Inflammatory macrophage (primary cell): ENCODE measurements at regions not wholly inside any gene's neighbourhood (a gene's known extent, or its start where the extent isn't known, plus 50 kb on each side); places are given as distances from the start of the nearest gene placed in this dataset.
"Not testable (repeated sequence)": the region's sequence is repeated elsewhere in the genome, so short reads cannot be mapped to it uniquely, and the experiment has no call there.

Experiments used
- DNase-seq, 2 donors: peaks; one replicate each; pipeline ENCODE4 v3.0.0-alpha.2; 2020 to 2022

- not testable (repeated sequence) for DNase-seq
These were observed 918.7 kb upstream of the CRIM1 start for GRCh38 chr2:35436893-35437292.

- peak; percentile 41 to 60 for DNase-seq
These were observed 927.0 kb upstream of the CRIM1 start for GRCh38 chr2:35428548-35428947.

- no peak for DNase-seq
These were observed 934.1 kb upstream of the CRIM1 start for GRCh38 chr2:35421485-35421884.

DNA sequence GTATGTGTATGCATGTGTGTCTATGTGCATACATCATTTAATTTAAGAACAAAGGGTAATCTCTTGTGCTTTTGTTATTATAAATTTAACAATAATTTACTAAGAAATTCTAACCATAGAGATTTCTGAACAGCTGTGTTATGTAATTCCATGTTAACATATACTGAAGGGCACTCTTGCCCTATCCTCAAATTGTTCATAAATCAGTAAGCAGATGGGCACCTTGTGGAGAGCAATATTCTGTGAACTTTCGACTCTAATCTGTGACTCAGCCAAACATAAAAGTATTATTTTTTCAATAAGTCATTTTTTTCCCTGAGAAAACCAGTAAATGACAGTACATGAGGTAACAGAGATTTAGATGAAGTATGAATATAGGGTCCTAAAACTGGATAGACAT, 938.3 kb upstream of the CRIM1 start:
- no peak for DNase-seq

DNA sequence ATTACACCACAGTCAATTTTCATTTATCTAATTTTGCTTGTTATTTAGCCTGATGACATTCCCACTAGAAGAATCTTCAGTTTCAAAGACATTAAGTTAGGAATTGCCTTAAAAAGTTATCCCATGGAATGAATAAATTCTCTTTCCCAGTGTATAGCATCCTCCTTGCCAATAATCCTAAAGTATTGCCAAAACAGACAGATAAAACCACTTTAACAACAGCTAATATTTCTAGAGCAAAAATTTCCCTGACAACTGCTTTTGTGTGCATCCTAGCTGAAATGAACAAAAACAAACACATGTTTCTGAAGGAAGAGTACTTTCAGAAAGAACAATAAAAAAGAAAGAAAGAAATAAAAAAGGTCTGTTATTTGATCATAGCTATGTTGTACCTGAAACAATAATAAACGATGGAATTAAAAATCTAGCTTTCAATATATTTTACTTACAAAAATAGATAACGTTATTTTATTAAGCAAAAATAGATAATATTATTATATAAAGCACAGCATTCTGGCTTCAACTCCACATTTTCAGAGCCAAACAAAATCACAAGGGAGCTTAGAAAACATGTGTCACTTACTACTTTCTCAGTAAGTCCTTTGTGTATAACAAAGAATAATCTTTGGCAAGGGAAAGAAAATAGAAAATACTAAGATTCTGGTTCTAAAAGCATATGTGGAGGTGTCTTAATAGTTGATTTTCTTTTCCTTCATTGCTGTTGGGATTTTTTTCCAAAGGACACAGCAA, 939.0 kb upstream of the CRIM1 start:
- no peak for DNase-seq

- DNase-seq: no peak
These were observed 939.6 kb upstream of the CRIM1 start for GRCh38 chr2:35415942-35416341.

- no peak for DNase-seq
These were observed 940.3 kb upstream of the CRIM1 start for GRCh38 chr2:35415282-35415681.

- DNase-seq: peak; percentile 29 to 49
These were observed 945.0 kb upstream of the CRIM1 start for GRCh38 chr2:35410431-35411061.

- no peak for DNase-seq
These were observed 945.8 kb upstream of the CRIM1 start for GRCh38 chr2:35409762-35410161.

- no peak for DNase-seq
These were observed 947.3 kb upstream of the CRIM1 start for GRCh38 chr2:35408320-35408719.

GRCh38 chr2:35391736-35392442, 963.7 kb upstream of the CRIM1 start:
- no peak for DNase-seq

GRCh38 chr2:35378791-35379190, 976.8 kb upstream of the CRIM1 start:
- no peak for DNase-seq

- DNase-seq: no peak
These were observed 980.7 kb upstream of the CRIM1 start for GRCh38 chr2:35374845-35375244.

DNA sequence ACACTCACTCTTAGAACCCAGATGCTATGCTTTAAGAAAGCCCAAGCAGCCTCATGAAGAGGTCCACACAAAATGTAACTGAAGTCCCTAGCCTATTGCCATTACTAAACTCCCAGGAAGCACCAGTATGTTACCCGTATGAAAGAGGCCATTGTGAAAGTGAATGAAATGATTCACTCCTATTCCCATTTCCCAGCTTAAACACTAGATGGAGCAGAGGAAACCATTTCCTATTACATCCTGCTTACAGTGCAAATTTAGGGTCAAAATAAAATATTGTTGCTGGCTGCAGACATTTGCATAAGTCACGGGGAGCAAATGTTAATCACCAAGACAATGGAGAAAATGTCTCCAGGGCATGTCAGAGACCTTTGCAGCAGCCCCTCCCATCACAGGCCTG, 989.7 kb upstream of the CRIM1 start:
- DNase-seq: no peak

GRCh38 chr2:35356332-35356731, 999.2 kb upstream of the CRIM1 start:
- no peak for DNase-seq

DNA sequence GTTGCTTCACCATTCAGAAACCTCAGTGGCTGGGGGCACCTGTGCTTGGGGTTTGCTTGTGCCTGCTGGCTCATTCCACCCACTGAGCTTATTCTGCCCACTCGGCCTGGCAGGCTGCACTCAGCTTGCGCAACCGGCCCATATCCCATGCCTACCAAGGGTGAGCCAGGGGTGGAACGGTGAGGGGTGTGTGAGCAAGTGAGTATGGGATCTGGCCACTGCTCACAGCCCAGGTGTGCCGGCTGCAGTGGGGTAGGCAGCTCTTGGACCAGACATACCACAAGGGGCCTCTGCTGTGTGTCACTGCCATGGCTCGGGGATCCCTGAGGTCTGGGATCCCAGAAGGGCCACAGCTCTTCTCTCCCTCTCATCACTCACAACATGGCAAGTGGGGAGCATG, 1000.5 kb upstream of the CRIM1 start:
- no peak for DNase-seq

- no peak for DNase-seq
These were observed 1008.0 kb upstream of the CRIM1 start for GRCh38 chr2:35347561-35347960.

- DNase-seq: no peak
These were observed 1012.4 kb upstream of the CRIM1 start for GRCh38 chr2:35343135-35343534.

- DNase-seq: no peak
These were observed 1016.4 kb upstream of the CRIM1 start for GRCh38 chr2:35339211-35339610.

GRCh38 chr2:35337922-35338321, 1017.7 kb upstream of the CRIM1 start:
- DNase-seq: no peak

DNA sequence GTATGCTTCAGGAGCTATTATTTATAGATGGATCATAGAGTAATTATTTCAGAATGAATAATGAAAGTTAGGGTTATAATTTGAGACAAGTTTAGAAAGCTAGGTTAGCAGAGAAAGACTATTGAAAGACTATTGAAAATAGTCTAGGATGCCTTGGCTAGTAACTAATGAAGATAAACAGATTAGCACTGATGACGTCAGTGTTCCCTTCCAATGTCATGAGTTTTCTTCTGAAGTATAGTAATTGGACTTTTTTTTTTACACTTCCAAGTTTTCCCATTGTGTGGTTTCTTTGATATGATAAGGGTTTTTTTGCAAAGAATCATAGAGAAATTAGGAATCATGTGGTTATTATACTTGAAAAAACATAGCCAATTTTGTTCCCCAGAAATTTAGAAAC, 1041.5 kb upstream of the CRIM1 start:
- DNase-seq: no peak

DNA sequence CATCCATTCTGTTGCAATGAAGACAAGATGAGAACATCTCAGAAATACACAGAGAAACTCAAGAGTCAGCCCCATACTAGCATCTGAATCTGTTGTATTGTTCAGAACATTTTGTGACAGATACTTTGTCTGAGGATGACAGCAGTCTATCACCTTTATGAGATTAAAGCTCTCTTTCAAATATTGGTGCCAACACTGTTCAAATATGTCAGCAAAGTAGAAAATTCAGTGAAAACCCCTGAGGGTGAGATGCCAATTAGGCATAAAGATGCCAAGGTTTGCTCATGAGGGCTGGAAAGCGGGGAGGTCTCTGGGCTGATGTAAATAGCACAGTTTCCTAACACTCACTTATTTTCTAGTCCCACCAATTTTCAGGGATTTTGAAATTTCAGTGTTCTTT, 1054.2 kb upstream of the CRIM1 start:
- no peak for DNase-seq

GRCh38 chr2:35298493-35298892, 1057.1 kb upstream of the CRIM1 start:
- DNase-seq: no peak

DNA sequence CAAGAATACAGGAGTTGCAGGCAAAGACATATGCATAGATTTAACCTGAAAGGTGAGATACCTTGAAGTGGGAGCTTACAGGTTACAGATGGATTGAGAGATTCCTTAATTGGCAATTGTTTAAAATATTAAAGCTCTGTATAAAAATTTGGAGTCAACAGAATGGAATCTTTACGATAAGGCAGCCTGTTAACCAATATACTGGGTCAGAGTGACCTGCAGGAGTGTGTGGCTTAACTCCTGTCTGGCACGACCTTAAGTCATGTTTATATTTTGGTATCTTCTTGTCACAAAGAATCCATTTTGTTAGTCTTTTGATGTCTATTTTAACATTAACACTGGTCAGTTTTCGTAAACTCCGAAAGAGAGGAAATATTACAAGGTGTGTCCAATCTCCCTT, 1058.2 kb upstream of the CRIM1 start:
- DNase-seq: no peak
